Mesothelial cell of epicardium (in vitro differentiated cells): ENCODE measurements at regions not wholly inside any gene's neighbourhood (a gene's known extent, or its start where the extent isn't known, plus 50 kb on each side); places are given as distances from the start of the nearest gene placed in this dataset.

Experiments used
- DNase-seq, 2 experiments: peaks; one replicate each; pipeline ENCODE4 v3.0.0; 2021; ENCODE audit warnings: low spot score in 2 of 2; ENCODE audit not compliant: unreplicated experiment in 2 of 2
- H3K27ac Mint-ChIP-seq: 2 replicates; pipeline ENCODE4 v1.8.0; 2021; ENCODE audit warnings: mixed read lengths
- H3K27me3 Mint-ChIP-seq: 2 replicates; pipeline ENCODE4 v1.8.0; 2021; ENCODE audit warnings: low read depth, mixed read lengths
- H3K36me3 Mint-ChIP-seq: 2 replicates; pipeline ENCODE4 v1.8.0; 2021; ENCODE audit warnings: mixed read lengths
- H3K4me1 Mint-ChIP-seq: 2 replicates; pipeline ENCODE4 v1.8.0; 2021; ENCODE audit warnings: mixed read lengths
- H3K4me3 Mint-ChIP-seq: 2 replicates; pipeline ENCODE4 v1.8.0; 2021; ENCODE audit warnings: mild to moderate bottlenecking, moderate library complexity, mixed read lengths
- H3K9me3 Mint-ChIP-seq: 2 replicates; pipeline ENCODE4 v1.8.0; 2021; ENCODE audit warnings: mixed read lengths
- TF ChIP-seq, protein P1 (sequence below): fragments of 200-600 bp; sonication (generic); IDR thresholded peaks from one replicate; pipeline ENCODE4 v1.5.0; 2021; ENCODE audit warnings: antibody characterized with exemption; ENCODE audit not compliant: unreplicated experiment

DNA sequence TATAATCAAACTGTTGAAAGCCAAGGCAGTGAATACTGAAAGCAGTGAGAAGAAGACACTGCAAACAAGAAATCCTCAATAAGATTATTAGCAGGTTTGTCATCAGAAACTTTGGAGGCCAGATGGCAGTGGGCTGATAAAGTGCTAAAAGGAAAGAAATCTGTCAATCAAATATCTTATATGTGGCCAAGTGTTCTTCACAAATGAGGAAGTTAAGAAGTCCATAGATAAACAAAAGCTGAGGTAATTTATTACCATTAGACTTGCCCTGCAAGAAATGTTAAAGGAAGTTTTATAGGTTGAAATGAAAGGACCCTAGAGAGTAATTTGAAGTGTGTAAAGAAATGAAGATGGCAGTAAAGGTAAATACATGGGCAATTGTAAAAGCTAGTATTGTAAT, 586.6 kb downstream of the RAPGEF2 start:
- Mint-ChIP-seq H3K9me3 (peaks cover 44% of the 10 kb centered on the region), H3K27ac (no peak overlapping the region), H3K27me3 (no peaks in the 10 kb centered on the region), H3K36me3 (no peaks in the 10 kb centered on the region), H3K4me1 (peaks cover 18% of the 10 kb centered on the region), H3K4me3 (no peak overlapping the region)
- TF ChIP-seq, protein P1, sequence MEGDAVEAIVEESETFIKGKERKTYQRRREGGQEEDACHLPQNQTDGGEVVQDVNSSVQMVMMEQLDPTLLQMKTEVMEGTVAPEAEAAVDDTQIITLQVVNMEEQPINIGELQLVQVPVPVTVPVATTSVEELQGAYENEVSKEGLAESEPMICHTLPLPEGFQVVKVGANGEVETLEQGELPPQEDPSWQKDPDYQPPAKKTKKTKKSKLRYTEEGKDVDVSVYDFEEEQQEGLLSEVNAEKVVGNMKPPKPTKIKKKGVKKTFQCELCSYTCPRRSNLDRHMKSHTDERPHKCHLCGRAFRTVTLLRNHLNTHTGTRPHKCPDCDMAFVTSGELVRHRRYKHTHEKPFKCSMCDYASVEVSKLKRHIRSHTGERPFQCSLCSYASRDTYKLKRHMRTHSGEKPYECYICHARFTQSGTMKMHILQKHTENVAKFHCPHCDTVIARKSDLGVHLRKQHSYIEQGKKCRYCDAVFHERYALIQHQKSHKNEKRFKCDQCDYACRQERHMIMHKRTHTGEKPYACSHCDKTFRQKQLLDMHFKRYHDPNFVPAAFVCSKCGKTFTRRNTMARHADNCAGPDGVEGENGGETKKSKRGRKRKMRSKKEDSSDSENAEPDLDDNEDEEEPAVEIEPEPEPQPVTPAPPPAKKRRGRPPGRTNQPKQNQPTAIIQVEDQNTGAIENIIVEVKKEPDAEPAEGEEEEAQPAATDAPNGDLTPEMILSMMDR, result no peak
- DNase-seq, result no peak

DNA sequence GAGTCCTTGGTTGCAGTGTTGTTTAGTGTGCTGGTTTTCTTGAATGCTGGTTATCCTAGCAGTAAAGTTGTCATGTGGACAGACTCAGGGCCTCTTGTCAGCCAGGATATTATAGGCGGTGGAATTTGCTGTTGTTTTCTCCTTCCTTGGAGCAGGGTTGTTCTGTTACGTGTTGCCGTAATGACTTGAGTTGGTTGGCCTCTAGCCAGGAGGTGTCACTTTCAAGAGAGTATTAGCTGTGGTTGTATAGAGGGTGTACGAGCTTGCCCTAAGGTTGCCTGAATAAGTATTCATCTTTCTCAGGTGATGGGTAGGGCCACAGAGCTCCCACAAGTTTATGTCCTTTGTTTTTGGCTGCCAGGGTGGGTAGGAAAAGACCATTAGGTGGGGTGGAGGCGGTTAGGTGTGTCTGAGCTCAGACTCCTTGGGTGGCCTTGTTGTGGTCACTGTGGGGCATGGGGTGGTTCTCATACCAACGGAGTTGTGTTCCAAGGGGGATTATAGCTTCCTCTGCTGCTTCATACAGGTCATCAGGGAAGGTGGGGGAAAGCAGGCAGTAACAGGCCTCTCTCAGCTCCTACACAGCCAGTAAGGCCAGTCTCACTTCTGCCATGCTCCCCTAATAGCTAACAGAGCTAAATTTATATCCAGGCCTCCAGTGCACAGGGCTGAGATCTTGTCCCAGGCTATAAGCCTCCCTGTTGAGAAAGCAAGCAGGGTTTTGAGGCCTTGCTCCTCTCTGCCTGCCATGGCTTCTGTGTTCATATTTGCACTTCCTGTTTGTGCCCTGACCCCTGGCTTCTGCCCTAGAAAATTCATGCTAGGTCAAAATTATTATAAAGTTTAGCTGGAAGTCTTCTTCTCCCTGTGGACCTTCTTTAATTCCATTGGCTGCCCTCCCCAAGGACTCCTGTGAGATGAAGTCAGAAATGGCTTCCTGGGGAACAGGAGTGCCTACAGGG, 594.7 kb downstream of the RAPGEF2 start:
- Mint-ChIP-seq H3K27ac (no peak overlapping the region), H3K4me3 (no peak overlapping the region), H3K4me1 (no peaks in the 10 kb centered on the region), H3K9me3 (peaks cover 29% of the 10 kb centered on the region), H3K36me3 (peaks cover 3% of the 10 kb centered on the region), H3K27me3 (no peaks in the 10 kb centered on the region)
- DNase-seq, result no peak
- TF ChIP-seq, protein P1, result no peak

DNA sequence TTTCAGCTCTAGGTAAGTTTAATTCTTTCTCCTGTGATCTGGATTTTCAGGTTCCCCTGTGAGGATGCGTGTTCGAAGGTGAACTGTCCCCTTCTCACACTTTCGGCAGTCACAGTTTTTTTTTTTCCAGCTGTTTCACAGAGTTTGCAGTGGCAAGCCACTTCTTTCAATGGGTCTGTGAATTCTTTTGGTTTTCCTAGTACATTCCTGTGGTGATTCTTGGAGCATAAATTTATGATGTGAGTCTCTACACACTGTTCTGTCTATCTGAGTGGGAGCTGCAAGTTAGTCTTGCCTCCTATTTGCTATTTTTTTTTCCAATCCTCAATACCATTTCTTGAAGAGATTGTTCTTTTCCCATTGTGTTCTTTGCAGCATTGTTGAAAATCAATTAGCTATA, 595.5 kb downstream of the RAPGEF2 start:
- Mint-ChIP-seq H3K4me1 (no peaks in the 10 kb centered on the region), H3K36me3 (peaks cover 3% of the 10 kb centered on the region), H3K4me3 (no peak overlapping the region), H3K27me3 (no peaks in the 10 kb centered on the region), H3K9me3 (peaks cover 23% of the 10 kb centered on the region), H3K27ac (no peak overlapping the region)
- no peak for DNase-seq
- TF ChIP-seq, protein P1, result no peak

DNA sequence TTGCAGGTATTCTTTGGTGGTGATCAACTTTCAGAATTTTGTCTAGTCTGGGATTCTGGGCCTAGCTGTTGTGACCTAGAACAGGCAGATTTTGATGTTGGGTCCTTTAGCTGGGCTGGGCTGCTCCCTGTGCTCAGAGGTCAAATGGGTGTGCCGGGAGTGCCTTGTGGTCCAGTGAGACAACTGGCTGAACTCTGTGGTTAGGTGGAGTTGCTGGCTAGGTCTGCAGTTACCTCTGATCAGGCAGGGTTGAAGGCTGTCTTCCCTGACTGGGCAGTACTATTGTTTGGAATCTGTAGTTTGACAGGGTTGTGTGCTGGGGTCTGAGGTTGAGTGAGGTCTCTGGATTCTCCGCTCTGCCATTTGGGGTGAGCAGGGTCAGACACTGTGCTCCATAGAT, 599.3 kb downstream of the RAPGEF2 start:
- DNase-seq, result no peak
- Mint-ChIP-seq H3K27ac (no peak overlapping the region), H3K4me1 (peaks cover 4% of the 10 kb centered on the region), H3K27me3 (no peaks in the 10 kb centered on the region), H3K9me3 (peaks cover 20% of the 10 kb centered on the region), H3K36me3 (peaks cover 3% of the 10 kb centered on the region), H3K4me3 (no peak overlapping the region)
- TF ChIP-seq, protein P1, result no peak

DNA sequence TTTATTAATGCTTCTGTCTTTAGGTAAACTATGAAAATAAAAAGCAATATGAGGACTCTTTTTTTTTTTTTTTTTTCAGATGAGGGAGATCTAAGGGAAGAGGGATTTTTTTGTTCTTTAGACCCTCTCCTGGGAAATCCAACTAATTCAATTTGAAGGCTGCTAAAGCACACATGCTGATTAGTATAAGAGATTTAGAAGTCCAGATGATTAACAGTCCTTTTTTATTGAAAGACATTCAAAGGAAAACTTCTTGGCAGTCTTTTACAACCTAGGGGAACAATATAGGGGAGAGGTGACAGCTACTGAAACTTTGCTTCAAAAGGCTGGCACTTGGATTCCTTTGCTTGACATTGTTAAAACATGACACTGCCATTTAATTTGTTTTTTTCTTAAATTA, 602.5 kb downstream of the RAPGEF2 start:
- Mint-ChIP-seq H3K27me3 (no peaks in the 10 kb centered on the region), H3K4me1 (peaks cover 4% of the 10 kb centered on the region), H3K9me3 (peaks cover 23% of the 10 kb centered on the region), H3K4me3 (no peak overlapping the region), H3K27ac (no peak overlapping the region), H3K36me3 (peaks cover 3% of the 10 kb centered on the region)
- DNase-seq, result no peak
- TF ChIP-seq, protein P1, result no peak
